Esophagus (tissue), 2 donors: ENCODE measurements at regions not wholly inside any gene's neighbourhood (a gene's known extent, or its start where the extent isn't known, plus 50 kb on each side); places are given as distances from the start of the nearest gene placed in this dataset.

Experiments
- H3K27ac ChIP-seq, 2 donors: one replicate each; pipeline ENCODE4 v1.5.1; 2013; ENCODE audit warnings: low read depth in 2 of 2, mild to moderate bottlenecking in 2 of 2, inconsistent platforms in 1 of 2, low read length in 1 of 2, moderate library complexity in 1 of 2
- H3K27me3 ChIP-seq, 2 donors: one replicate each; pipeline ENCODE4 v1.6.1; 2013; ENCODE audit warnings: low read length in 2 of 2, control low read depth in 1 of 2, mild to moderate bottlenecking in 1 of 2; ENCODE audit not compliant: insufficient read depth in 2 of 2, control insufficient read depth in 1 of 2
- H3K36me3 ChIP-seq, 2 donors: one replicate each; pipeline ENCODE4 v1.6.1; 2013; ENCODE audit warnings: low read length in 1 of 2; ENCODE audit not compliant: control insufficient read depth in 2 of 2, insufficient read depth in 2 of 2
- H3K4me1 ChIP-seq, 2 donors: one replicate each; pipeline ENCODE4 v1.6.1; 2013; ENCODE audit warnings: low read length in 1 of 2; ENCODE audit not compliant: control insufficient read depth in 2 of 2, insufficient read depth in 2 of 2
- H3K4me3 ChIP-seq, 2 donors: one replicate each; pipeline ENCODE4 v1.5.1; 2013; ENCODE audit warnings: low read length in 2 of 2, mild to moderate bottlenecking in 2 of 2, low read depth in 1 of 2, moderate library complexity in 1 of 2
- H3K9me3 ChIP-seq, 2 donors: one replicate each; pipeline ENCODE4 v1.6.1; 2013; ENCODE audit warnings: mild to moderate bottlenecking in 2 of 2, low read depth in 1 of 2, low read length in 1 of 2, moderate library complexity in 1 of 2; ENCODE audit not compliant: control insufficient read depth in 2 of 2, insufficient read depth in 1 of 2
- WGBS, 2 donors: extraction: QIAGEN DNeasy Blood & Tissue Kit; methylation state at CpG; one replicate each; pipeline ENCODE4 v1.1.7; 2013; 5-methylcytosine and 5-hydroxymethylcytosine counted together
- donor health status: healthy with polysubstance abuse.
- donor health status: Bipolar disorder and iron deficiency.

GRCh38 chr5:57549566-57549965 lies 67.0 kb upstream of the ACTBL2 start:
- H3K4me1 ChIP-seq = no peaks in the 10 kb centered on the region
- H3K27ac ChIP-seq = no peak overlapping the region
- H3K4me3 ChIP-seq = no peak overlapping the region
- H3K27me3 ChIP-seq = no peaks in the 10 kb centered on the region
- H3K9me3 ChIP-seq = no peaks in the 10 kb centered on the region
- no peaks in the 10 kb centered on the region for H3K36me3 ChIP-seq

- no peaks in the 10 kb centered on the region for H3K27me3 ChIP-seq
- H3K27ac ChIP-seq = no peak overlapping the region
- H3K4me3 ChIP-seq = no peak overlapping the region
- H3K4me1 ChIP-seq = no peaks in the 10 kb centered on the region
- H3K36me3 ChIP-seq = no peaks in the 10 kb centered on the region
- 72 to 95% methylated on average over 2 of the region's 2 CpGs for WGBS, 2 donors
- no peaks in the 10 kb centered on the region for H3K9me3 ChIP-seq
These were observed 58.2 kb upstream of the ACTBL2 start for GRCh38 chr5:57540823-57541222.

GRCh38 chr5:57539281-57539701 lies 56.7 kb upstream of the ACTBL2 start:
- H3K36me3 ChIP-seq = no peaks in the 10 kb centered on the region
- H3K4me1 ChIP-seq = no peaks in the 10 kb centered on the region
- no peak overlapping the region for H3K4me3 ChIP-seq
- no peak overlapping the region for H3K27ac ChIP-seq
- WGBS, 2 donors = 65% methylated on average over 3 of the region's 3 CpGs
- H3K9me3 ChIP-seq = no peaks in the 10 kb centered on the region
- H3K27me3 ChIP-seq = no peaks in the 10 kb centered on the region

- no peaks in the 10 kb centered on the region for H3K36me3 ChIP-seq
- no peaks in the 10 kb centered on the region for H3K9me3 ChIP-seq
- H3K27ac ChIP-seq = no peak overlapping the region
- no peak overlapping the region for H3K4me3 ChIP-seq
- no peaks in the 10 kb centered on the region for H3K27me3 ChIP-seq
- no peaks in the 10 kb centered on the region for H3K4me1 ChIP-seq
- WGBS, 2 donors = 64 to 67% methylated on average over 7 of the region's 7 CpGs
These were observed 55.8 kb upstream of the ACTBL2 start for GRCh38 chr5:57538341-57538955.

- WGBS, 2 donors = 83 to 90% methylated on average over 2 of the region's 2 CpGs
- no peaks in the 10 kb centered on the region for H3K36me3 ChIP-seq
These were observed 55.2 kb upstream of the ACTBL2 start for GRCh38 chr5:57537811-57538210.

GRCh38 chr5:57532513-57533497 lies 50.2 kb upstream of the ACTBL2 start:
- no peak overlapping the region for H3K27ac ChIP-seq
- 62 to 73% methylated on average over 4 of the region's 4 CpGs for WGBS, 2 donors
- H3K36me3 ChIP-seq = no peaks in the 10 kb centered on the region
- H3K4me1 ChIP-seq = no peaks in the 10 kb centered on the region
- H3K9me3 ChIP-seq = no peaks in the 10 kb centered on the region
- H3K27me3 ChIP-seq = no peaks in the 10 kb centered on the region
- no peak overlapping the region for H3K4me3 ChIP-seq

More at GRCh38 chr5:57537811-57538210, 55.2 kb upstream of the ACTBL2 start:
- Histone ChIP-seq H3K27ac (no peak overlapping the region), H3K4me3 (no peak overlapping the region), H3K27me3 (no peaks in the 10 kb centered on the region), H3K9me3 (no peaks in the 10 kb centered on the region), H3K4me1 (no peaks in the 10 kb centered on the region)
